Activated CD8-positive, alpha-beta T cell treated with anti-CD3 and anti-CD28 coated beads, Interleukin-2, amount 10 ng/mL, durations not matched to agents 7 days and 5 days (primary cell): ENCODE measurements at regions not wholly inside any gene's neighbourhood (a gene's known extent, or its start where the extent isn't known, plus 50 kb on each side); places are given as distances from the start of the nearest gene placed in this dataset.

Source experiments
- ATAC-seq: fragments of 150-1000 bp; cut with Tn5 transposase; one replicate; pipeline ENCODE4 v1.10.0; 2021; ENCODE audit warnings: moderate library complexity
- CTCF ChIA-PET: fragments of 350-600 bp; sonication (Branson Sonifier 250); formaldehyde crosslinking; loops from one replicate; lab custom pipeline; 2021; ENCODE audit warnings: antibody characterized with exemption; lab: Charles Lee
- POLR2A ChIA-PET: fragments of 350-600 bp; sonication (Branson Sonifier 250); formaldehyde crosslinking; loops from one replicate; lab custom pipeline; 2021; ENCODE audit warnings: antibody characterized with exemption; lab: Charles Lee
- DNase-seq: peaks from one replicate; pipeline ENCODE4 v3.0.0-alpha.2; 2020
- H3K27ac Mint-ChIP-seq: one replicate; pipeline ENCODE4 v1.8.0; 2021; ENCODE audit warnings: mild to moderate bottlenecking, mixed read lengths
- H3K27me3 Mint-ChIP-seq: one replicate; pipeline ENCODE4 v1.8.0; 2021; ENCODE audit warnings: low read depth, mixed read lengths
- H3K36me3 Mint-ChIP-seq: one replicate; pipeline ENCODE4 v1.8.0; 2021; ENCODE audit warnings: low read depth, mixed read lengths
- H3K4me1 Mint-ChIP-seq: one replicate; pipeline ENCODE4 v1.8.0; 2021; ENCODE audit warnings: low read depth, mixed read lengths
- H3K4me3 Mint-ChIP-seq: one replicate; pipeline ENCODE4 v1.8.0; 2021; ENCODE audit warnings: mild to moderate bottlenecking, mixed read lengths
- H3K9me3 Mint-ChIP-seq: one replicate; pipeline ENCODE4 v1.8.0; 2022; ENCODE audit warnings: mixed read lengths; ENCODE audit not compliant: insufficient read depth

- ATAC-seq, result no peak
- DNase-seq, result no peak
- Mint-ChIP-seq H3K27me3 (no peaks in the 10 kb centered on the region), H3K4me3 (no peak overlapping the region), H3K9me3 (peaks cover 7% of the 10 kb centered on the region), H3K4me1 (no peaks in the 10 kb centered on the region), H3K27ac (no peak overlapping the region), H3K36me3 (no peaks in the 10 kb centered on the region)
- ChIA-PET POLR2A (no interaction called here), CTCF (no interaction called here)
Measured at GRCh38 chr2:53378791-53379190, 388.8 kb upstream of the CHAC2 start.

GRCh38 chr2:53373126-53373525 lies 394.5 kb upstream of the CHAC2 start:
- ATAC-seq (no peak), DNase-seq (no peak)
- no peak overlapping the region for H3K4me3 Mint-ChIP-seq
- no peaks in the 10 kb centered on the region for H3K4me1 Mint-ChIP-seq
- H3K36me3 Mint-ChIP-seq, result no peaks in the 10 kb centered on the region
- ChIA-PET CTCF (no interaction called here), POLR2A (no interaction called here)
- peaks cover 7% of the 10 kb centered on the region for H3K9me3 Mint-ChIP-seq
- no peaks in the 10 kb centered on the region for H3K27me3 Mint-ChIP-seq
- H3K27ac Mint-ChIP-seq, result no peak overlapping the region

- CTCF ChIA-PET, result no interaction called here
- no peak overlapping the region for H3K4me3 Mint-ChIP-seq
- no peak for ATAC-seq
Measured at GRCh38 chr2:53366543-53366942, 401.1 kb upstream of the CHAC2 start.

GRCh38 chr2:53362934-53363333 lies 404.7 kb upstream of the CHAC2 start:
- Mint-ChIP-seq H3K27ac (no peak overlapping the region), H3K9me3 (no peaks in the 10 kb centered on the region), H3K4me3 (no peak overlapping the region), H3K4me1 (no peaks in the 10 kb centered on the region), H3K27me3 (no peaks in the 10 kb centered on the region), H3K36me3 (no peaks in the 10 kb centered on the region)
- no peak for ATAC-seq
- CTCF ChIA-PET, result no interaction called here
- DNase-seq, result no peak
- POLR2A ChIA-PET, result no interaction called here

More at GRCh38 chr2:53366543-53366942, 401.1 kb upstream of the CHAC2 start:
- Mint-ChIP-seq H3K4me1 (no peaks in the 10 kb centered on the region), H3K27me3 (no peaks in the 10 kb centered on the region), H3K36me3 (no peaks in the 10 kb centered on the region), H3K27ac (no peak overlapping the region), H3K9me3 (no peaks in the 10 kb centered on the region)
- no peak for DNase-seq
- POLR2A ChIA-PET, result no interaction called here

GRCh38 chr2:53356291-53356905 lies 411.2 kb upstream of the CHAC2 start:
- Mint-ChIP-seq H3K4me1 (no peaks in the 10 kb centered on the region), H3K4me3 (no peak overlapping the region), H3K27ac (no peak overlapping the region), H3K27me3 (no peaks in the 10 kb centered on the region), H3K36me3 (no peaks in the 10 kb centered on the region), H3K9me3 (peaks cover 4% of the 10 kb centered on the region)
- ChIA-PET POLR2A (no interaction called here), CTCF (no interaction called here)
- no peak for DNase-seq
- no peak for ATAC-seq

- ATAC-seq (no peak), DNase-seq (no peak)
- POLR2A ChIA-PET, result no interaction called here
- Mint-ChIP-seq H3K4me1 (no peaks in the 10 kb centered on the region), H3K27me3 (no peaks in the 10 kb centered on the region), H3K4me3 (no peak overlapping the region), H3K27ac (no peak overlapping the region), H3K9me3 (peaks cover 4% of the 10 kb centered on the region), H3K36me3 (no peaks in the 10 kb centered on the region)
- CTCF ChIA-PET, result no interaction called here
Measured at GRCh38 chr2:53353135-53354114, 414.2 kb upstream of the CHAC2 start.

- DNase-seq (no peak), ATAC-seq (no peak)
- Mint-ChIP-seq H3K4me1 (no peaks in the 10 kb centered on the region), H3K27ac (no peak overlapping the region), H3K9me3 (no peaks in the 10 kb centered on the region), H3K27me3 (no peaks in the 10 kb centered on the region), H3K36me3 (no peaks in the 10 kb centered on the region), H3K4me3 (no peak overlapping the region)
- POLR2A ChIA-PET, result no interaction called here
- CTCF ChIA-PET, result no interaction called here
Measured at GRCh38 chr2:53347269-53347668, 420.3 kb upstream of the CHAC2 start.

- no peaks in the 10 kb centered on the region for H3K36me3 Mint-ChIP-seq
Measured at GRCh38 chr2:53342248-53342647, 425.4 kb upstream of the CHAC2 start.

GRCh38 chr2:53334610-53335009 lies 433.0 kb upstream of the CHAC2 start:
- no peaks in the 10 kb centered on the region for H3K36me3 Mint-ChIP-seq
- no peak for DNase-seq
- no peaks in the 10 kb centered on the region for H3K27me3 Mint-ChIP-seq
- no peaks in the 10 kb centered on the region for H3K9me3 Mint-ChIP-seq
- ChIA-PET POLR2A (no interaction called here), CTCF (no interaction called here)
- no peak for ATAC-seq
- no peaks in the 10 kb centered on the region for H3K4me1 Mint-ChIP-seq
- no peak overlapping the region for H3K4me3 Mint-ChIP-seq
- no peak overlapping the region for H3K27ac Mint-ChIP-seq

More at GRCh38 chr2:53342248-53342647, 425.4 kb upstream of the CHAC2 start:
- Mint-ChIP-seq H3K9me3 (no peaks in the 10 kb centered on the region), H3K27me3 (no peaks in the 10 kb centered on the region), H3K27ac (no peak overlapping the region), H3K4me1 (no peaks in the 10 kb centered on the region), H3K4me3 (no peak overlapping the region)
- ATAC-seq (no peak), DNase-seq (no peak)
- ChIA-PET CTCF (no interaction called here), POLR2A (no interaction called here)

- no peak for ATAC-seq
- Mint-ChIP-seq H3K4me1 (no peaks in the 10 kb centered on the region), H3K9me3 (no peaks in the 10 kb centered on the region), H3K27me3 (no peaks in the 10 kb centered on the region), H3K4me3 (no peak overlapping the region), H3K36me3 (no peaks in the 10 kb centered on the region), H3K27ac (no peak overlapping the region)
- ChIA-PET POLR2A (no interaction called here), CTCF (no interaction called here)
- DNase-seq, result no peak
Measured at GRCh38 chr2:53331667-53332066, 435.9 kb upstream of the CHAC2 start.

- no peak overlapping the region for H3K4me3 Mint-ChIP-seq
- no peaks in the 10 kb centered on the region for H3K9me3 Mint-ChIP-seq
- no peaks in the 10 kb centered on the region for H3K36me3 Mint-ChIP-seq
- ATAC-seq (no peak), DNase-seq (no peak)
- ChIA-PET POLR2A (no interaction called here), CTCF (no interaction called here)
- no peak overlapping the region for H3K27ac Mint-ChIP-seq
- H3K4me1 Mint-ChIP-seq, result no peaks in the 10 kb centered on the region
- H3K27me3 Mint-ChIP-seq, result no peaks in the 10 kb centered on the region
Measured at GRCh38 chr2:53317861-53318260, 449.7 kb upstream of the CHAC2 start.

- Mint-ChIP-seq H3K9me3 (no peaks in the 10 kb centered on the region), H3K4me3 (no peak overlapping the region), H3K36me3 (no peaks in the 10 kb centered on the region), H3K4me1 (no peaks in the 10 kb centered on the region), H3K27me3 (no peaks in the 10 kb centered on the region), H3K27ac (no peak overlapping the region)
- DNase-seq (no peak), ATAC-seq (no peak)
- POLR2A ChIA-PET, result no interaction called here
- CTCF ChIA-PET, result no interaction called here
Measured at GRCh38 chr2:53315149-53315548, 452.5 kb upstream of the CHAC2 start.
